ENCODE measurements at regions not wholly inside any gene's neighbourhood (a gene's known extent, or its start where the extent isn't known, plus 50 kb on each side); places are given as distances from the start of the nearest gene placed in this dataset.
"Not testable (repeated sequence)": the region's sequence is repeated elsewhere in the genome, so short reads cannot be mapped to it uniquely, and the experiment has no call there.

GRCh38 chr3:168782193-168782592, 686.5 kb upstream of the GOLIM4 start:
- Histone ChIP-seq H3K4me3 (ENCODE audit: low read depth, low read length, poor library complexity, severe bottlenecking) (no peak overlapping the region), H3K36me3 (ENCODE audit: insufficient read depth, low read length) (no peaks in the 10 kb centered on the region), H3K9ac (ENCODE audit: low read length) (no peak overlapping the region), H4K20me1 (ENCODE audit: insufficient read depth, low read length) (no peaks in the 10 kb centered on the region), H3K9me2 (ENCODE audit: low read depth, low read length) (no peaks in the 10 kb centered on the region; the same call in 1 of the 2 replicates), H3K4me1 (ENCODE audit: insufficient read depth, low read length, severe bottlenecking) (no peaks in the 10 kb centered on the region), H3K27ac (ENCODE audit: low read depth, low read length, poor library complexity, severe bottlenecking) (no peak overlapping the region), H3K79me2 (ENCODE audit: insufficient read depth, low read length) (no peaks in the 10 kb centered on the region), H2AFZ (ENCODE audit: low read length) (no peak overlapping the region), H3K4me2 (ENCODE audit: low read length) (no peak overlapping the region), H3K9me3 (ENCODE audit: low read length) (no peaks in the 10 kb centered on the region), H3F3A (ENCODE audit: insufficient read depth, low read length) (no peaks in the 10 kb centered on the region), H3K27me3 (ENCODE audit: insufficient read depth, low read length) (no peaks in the 10 kb centered on the region)
- no peak for TF ChIP-seq EZH2 (IDR thresholded peaks at IDR 0.05; ENCODE audit: borderline replicate concordance, low read length)
- TF ChIP-seq, protein P1, sequence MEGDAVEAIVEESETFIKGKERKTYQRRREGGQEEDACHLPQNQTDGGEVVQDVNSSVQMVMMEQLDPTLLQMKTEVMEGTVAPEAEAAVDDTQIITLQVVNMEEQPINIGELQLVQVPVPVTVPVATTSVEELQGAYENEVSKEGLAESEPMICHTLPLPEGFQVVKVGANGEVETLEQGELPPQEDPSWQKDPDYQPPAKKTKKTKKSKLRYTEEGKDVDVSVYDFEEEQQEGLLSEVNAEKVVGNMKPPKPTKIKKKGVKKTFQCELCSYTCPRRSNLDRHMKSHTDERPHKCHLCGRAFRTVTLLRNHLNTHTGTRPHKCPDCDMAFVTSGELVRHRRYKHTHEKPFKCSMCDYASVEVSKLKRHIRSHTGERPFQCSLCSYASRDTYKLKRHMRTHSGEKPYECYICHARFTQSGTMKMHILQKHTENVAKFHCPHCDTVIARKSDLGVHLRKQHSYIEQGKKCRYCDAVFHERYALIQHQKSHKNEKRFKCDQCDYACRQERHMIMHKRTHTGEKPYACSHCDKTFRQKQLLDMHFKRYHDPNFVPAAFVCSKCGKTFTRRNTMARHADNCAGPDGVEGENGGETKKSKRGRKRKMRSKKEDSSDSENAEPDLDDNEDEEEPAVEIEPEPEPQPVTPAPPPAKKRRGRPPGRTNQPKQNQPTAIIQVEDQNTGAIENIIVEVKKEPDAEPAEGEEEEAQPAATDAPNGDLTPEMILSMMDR (IDR thresholded peaks at IDR 0.05; ENCODE audit: low read length), result no peak

- not testable (repeated sequence) for H4K20me1 ChIP-seq (ENCODE audit: insufficient read depth, low read length); H3K9me2 ChIP-seq (ENCODE audit: low read depth, low read length); H3K79me2 ChIP-seq (ENCODE audit: insufficient read depth, low read length); H3K4me3 ChIP-seq (ENCODE audit: low read depth, low read length, poor library complexity, severe bottlenecking); H3K36me3 ChIP-seq (ENCODE audit: insufficient read depth, low read length); H3K4me2 ChIP-seq (ENCODE audit: low read length); H3K9me3 ChIP-seq (ENCODE audit: low read length); H3K9ac ChIP-seq (ENCODE audit: low read length); H3K27ac ChIP-seq (ENCODE audit: low read depth, low read length, poor library complexity, severe bottlenecking); H3K27me3 ChIP-seq (ENCODE audit: insufficient read depth, low read length); H3F3A ChIP-seq (ENCODE audit: insufficient read depth, low read length); H2AFZ ChIP-seq (ENCODE audit: low read length); H3K4me1 ChIP-seq (ENCODE audit: insufficient read depth, low read length, severe bottlenecking)
These were observed 684.4 kb upstream of the GOLIM4 start for GRCh38 chr3:168779970-168780645.

DNA sequence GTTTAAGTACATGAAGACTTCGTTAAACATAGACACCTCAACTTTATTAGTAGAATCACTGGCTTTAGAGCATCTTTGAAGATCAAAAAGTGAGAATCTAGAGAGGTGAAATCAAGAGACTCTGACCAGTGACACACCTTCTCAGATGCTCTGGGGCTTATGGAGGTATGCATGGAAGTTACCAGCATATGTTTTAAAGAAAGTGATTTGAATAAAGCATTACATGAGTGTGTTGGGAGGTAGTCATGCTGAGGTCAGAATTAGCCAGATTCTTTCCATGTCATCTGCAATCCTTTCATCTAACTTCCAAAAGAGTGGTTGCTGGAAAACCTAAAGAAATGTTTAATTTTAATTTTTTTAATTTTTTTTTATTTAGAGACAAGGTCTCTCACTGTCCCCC, 658.0 kb upstream of the GOLIM4 start:
- Histone ChIP-seq H4K20me1 (ENCODE audit: insufficient read depth, low read length) (no peaks in the 10 kb centered on the region), H3K27me3 (ENCODE audit: insufficient read depth, low read length) (no peaks in the 10 kb centered on the region)

More for the DNA sequence above, 658.0 kb upstream of the GOLIM4 start:
- no peak overlapping the region for H3K9ac ChIP-seq (ENCODE audit: low read length)
- no peak overlapping the region for H3K27ac ChIP-seq (ENCODE audit: low read depth, low read length, poor library complexity, severe bottlenecking)
- no peak for TF ChIP-seq EZH2 (IDR thresholded peaks at IDR 0.05; ENCODE audit: borderline replicate concordance, low read length)
- TF ChIP-seq, protein P1 (IDR thresholded peaks at IDR 0.05; ENCODE audit: low read length), result no peak
- H3K4me3 ChIP-seq (ENCODE audit: low read depth, low read length, poor library complexity, severe bottlenecking), result no peak overlapping the region
- H3K36me3 ChIP-seq (ENCODE audit: insufficient read depth, low read length), result no peaks in the 10 kb centered on the region
- no peaks in the 10 kb centered on the region for H3K79me2 ChIP-seq (ENCODE audit: insufficient read depth, low read length)
- no peaks in the 10 kb centered on the region for H3K9me3 ChIP-seq (ENCODE audit: low read length)
- no peak overlapping the region for H2AFZ ChIP-seq (ENCODE audit: low read length)
- peaks cover 2% of the 10 kb centered on the region; the same call in 1 of the 2 replicates for H3K9me2 ChIP-seq (ENCODE audit: low read depth, low read length)
- H3F3A ChIP-seq (ENCODE audit: insufficient read depth, low read length), result no peaks in the 10 kb centered on the region
- H3K4me1 ChIP-seq (ENCODE audit: insufficient read depth, low read length, severe bottlenecking), result no peaks in the 10 kb centered on the region
- H3K4me2 ChIP-seq (ENCODE audit: low read length), result no peak overlapping the region
